ENCODE measurements at regions not wholly inside any gene's neighbourhood (a gene's known extent, or its start where the extent isn't known, plus 50 kb on each side); places are given as distances from the start of the nearest gene placed in this dataset.

- H3K4me1 ChIP-seq (ENCODE audit: insufficient read depth, low read length, severe bottlenecking): no peaks in the 10 kb centered on the region
- H4K20me1 ChIP-seq (ENCODE audit: insufficient read depth, low read length): no peaks in the 10 kb centered on the region
- no peak overlapping the region for H3K4me2 ChIP-seq (ENCODE audit: low read length)
- H3F3A ChIP-seq (ENCODE audit: insufficient read depth, low read length): no peaks in the 10 kb centered on the region
- no peak overlapping the region for H2AFZ ChIP-seq (ENCODE audit: low read length)
- TF ChIP-seq EZH2 (IDR thresholded peaks at IDR 0.05; ENCODE audit: borderline replicate concordance, low read length): no peak
- no peak for TF ChIP-seq CTCF (IDR thresholded peaks at IDR 0.05; ENCODE audit: low read length)
- no peak overlapping the region for H3K9ac ChIP-seq (ENCODE audit: low read length)
- no peaks in the 10 kb centered on the region for H3K27me3 ChIP-seq (ENCODE audit: insufficient read depth, low read length)
- H3K9me3 ChIP-seq (ENCODE audit: low read length): no peaks in the 10 kb centered on the region
- H3K4me3 ChIP-seq (ENCODE audit: low read depth, low read length, poor library complexity, severe bottlenecking): no peak overlapping the region
- H3K27ac ChIP-seq (ENCODE audit: low read depth, low read length, poor library complexity, severe bottlenecking): no peak overlapping the region
- H3K9me2 ChIP-seq (ENCODE audit: low read depth, low read length): no peaks in the 10 kb centered on the region
- H3K79me2 ChIP-seq (ENCODE audit: insufficient read depth, low read length): no peaks in the 10 kb centered on the region
- no peaks in the 10 kb centered on the region for H3K36me3 ChIP-seq (ENCODE audit: insufficient read depth, low read length)
Measured at GRCh38 chr11:116312570-116313391, 460.0 kb downstream of the BUD13 start.

DNA sequence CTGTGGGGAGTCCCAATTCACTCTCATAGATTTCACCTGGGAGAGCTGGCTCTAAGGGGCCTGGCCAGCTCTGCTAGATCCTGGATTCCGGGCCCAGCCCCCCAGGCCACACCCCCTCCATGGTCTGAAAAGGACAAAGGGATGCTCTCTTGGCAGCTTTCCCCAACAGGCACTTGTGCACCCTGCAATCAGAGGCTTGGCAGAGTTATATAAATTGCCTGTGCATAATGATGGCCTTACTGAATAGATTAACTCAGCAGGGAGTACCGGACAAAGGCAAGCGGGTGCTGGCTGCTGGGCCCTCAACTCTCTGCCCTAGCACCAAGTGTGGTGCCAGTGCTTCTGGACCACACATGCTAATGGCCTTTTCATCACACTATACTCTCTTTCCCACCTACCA, 461.6 kb downstream of the BUD13 start:
- H3K27me3 ChIP-seq (ENCODE audit: insufficient read depth, low read length): no peaks in the 10 kb centered on the region
- no peak overlapping the region for H2AFZ ChIP-seq (ENCODE audit: low read length)
- no peaks in the 10 kb centered on the region for H3K36me3 ChIP-seq (ENCODE audit: insufficient read depth, low read length)
- TF ChIP-seq EZH2 (IDR thresholded peaks at IDR 0.05; ENCODE audit: borderline replicate concordance, low read length) (no peak), CTCF (IDR thresholded peaks at IDR 0.05; ENCODE audit: low read length) (no peak)
- no peak overlapping the region for H3K4me3 ChIP-seq (ENCODE audit: low read depth, low read length, poor library complexity, severe bottlenecking)
- no peaks in the 10 kb centered on the region for H3K4me1 ChIP-seq (ENCODE audit: insufficient read depth, low read length, severe bottlenecking)
- no peaks in the 10 kb centered on the region for H3K9me2 ChIP-seq (ENCODE audit: low read depth, low read length)
- no peak overlapping the region for H3K9ac ChIP-seq (ENCODE audit: low read length)
- H3K79me2 ChIP-seq (ENCODE audit: insufficient read depth, low read length): no peaks in the 10 kb centered on the region
- no peak overlapping the region for H3K4me2 ChIP-seq (ENCODE audit: low read length)
- H3K27ac ChIP-seq (ENCODE audit: low read depth, low read length, poor library complexity, severe bottlenecking): no peak overlapping the region
- H3F3A ChIP-seq (ENCODE audit: insufficient read depth, low read length): no peaks in the 10 kb centered on the region
- H3K9me3 ChIP-seq (ENCODE audit: low read length): no peaks in the 10 kb centered on the region
- H4K20me1 ChIP-seq (ENCODE audit: insufficient read depth, low read length): no peaks in the 10 kb centered on the region

DNA sequence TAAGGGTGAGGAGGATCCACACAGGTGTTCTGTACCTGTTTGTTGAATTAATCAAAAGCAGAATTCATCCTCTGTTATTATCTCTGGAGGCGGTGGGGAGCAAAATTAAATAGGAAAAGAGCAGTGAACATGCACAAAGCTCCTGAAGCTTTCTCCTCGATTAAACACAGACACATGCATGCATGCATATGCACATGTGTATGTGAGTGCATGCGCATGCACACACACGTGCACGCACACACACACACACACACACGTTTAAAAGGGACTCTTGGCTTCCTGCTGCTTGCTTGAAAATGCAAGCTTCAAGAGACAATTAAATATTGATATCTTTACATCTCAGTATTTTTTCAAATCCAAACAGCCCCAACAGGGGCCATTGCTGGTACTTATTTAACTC, 462.1 kb downstream of the BUD13 start:
- no peaks in the 10 kb centered on the region for H3K79me2 ChIP-seq (ENCODE audit: insufficient read depth, low read length)

More for the DNA sequence above, 462.1 kb downstream of the BUD13 start:
- Histone ChIP-seq H3K9me3 (ENCODE audit: low read length) (no peaks in the 10 kb centered on the region), H3F3A (ENCODE audit: insufficient read depth, low read length) (no peaks in the 10 kb centered on the region), H2AFZ (ENCODE audit: low read length) (no peak overlapping the region), H3K4me2 (ENCODE audit: low read length) (no peak overlapping the region), H3K4me1 (ENCODE audit: insufficient read depth, low read length, severe bottlenecking) (no peaks in the 10 kb centered on the region), H3K36me3 (ENCODE audit: insufficient read depth, low read length) (no peaks in the 10 kb centered on the region), H3K27me3 (ENCODE audit: insufficient read depth, low read length) (no peaks in the 10 kb centered on the region), H3K9ac (ENCODE audit: low read length) (no peak overlapping the region), H3K9me2 (ENCODE audit: low read depth, low read length) (no peaks in the 10 kb centered on the region), H3K27ac (ENCODE audit: low read depth, low read length, poor library complexity, severe bottlenecking) (no peak overlapping the region), H3K4me3 (ENCODE audit: low read depth, low read length, poor library complexity, severe bottlenecking) (no peak overlapping the region), H4K20me1 (ENCODE audit: insufficient read depth, low read length) (no peaks in the 10 kb centered on the region)
- no peak for TF ChIP-seq CTCF (IDR thresholded peaks at IDR 0.05; ENCODE audit: low read length)
- no peak for TF ChIP-seq EZH2 (IDR thresholded peaks at IDR 0.05; ENCODE audit: borderline replicate concordance, low read length)

Data from OCI-LY1 (cell line).